ENCODE measurements at regions not wholly inside any gene's neighbourhood (a gene's known extent, or its start where the extent isn't known, plus 50 kb on each side); places are given as distances from the start of the nearest gene placed in this dataset.

DNA sequence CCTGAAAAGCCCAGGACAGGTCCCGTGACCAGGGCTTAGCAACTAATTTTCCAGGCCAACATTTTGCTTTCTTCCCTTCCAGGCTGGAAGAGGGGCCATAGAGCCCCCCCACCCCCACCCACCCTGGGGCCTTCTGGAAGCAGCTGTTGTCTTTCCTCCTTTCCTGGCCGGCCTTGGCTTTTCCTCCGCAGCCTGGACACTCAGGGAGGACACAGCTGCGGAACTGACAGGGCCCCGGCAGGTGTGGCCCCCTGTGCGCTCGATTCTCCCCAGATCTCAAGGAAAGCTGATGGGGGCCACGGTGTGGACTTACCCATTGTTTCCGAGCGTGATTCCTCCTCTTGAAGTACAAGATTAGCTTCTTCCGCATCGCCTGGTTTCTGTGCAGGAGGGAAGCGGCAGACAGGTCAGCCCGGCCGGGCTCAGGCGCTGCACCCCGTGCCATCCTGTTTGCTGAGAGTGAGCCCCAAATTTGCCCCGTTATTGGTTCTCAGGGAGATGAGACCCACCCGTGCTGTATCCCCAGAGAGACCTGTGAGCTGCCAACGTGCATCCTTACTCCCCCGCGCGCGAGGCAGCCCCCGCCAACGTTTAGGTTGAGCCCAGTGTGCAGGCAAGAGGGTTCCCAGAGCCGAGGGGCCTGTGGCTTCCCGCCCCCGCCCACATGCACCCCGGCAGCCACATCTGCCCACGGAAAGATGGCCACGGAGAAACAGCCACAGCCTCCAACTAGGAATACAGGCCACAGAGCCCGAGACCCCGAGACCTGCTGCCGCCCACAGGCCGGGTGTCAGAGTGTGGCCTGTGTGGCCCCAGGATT lies 129.6 kb downstream of the NCOR2 start:
- in situ Hi-C loops (cut with MboI; ENCODE audit: low sequenced_read_pairs, unreplicated experiment), result no loop called here
- TF ChIP-seq CTCF (IDR thresholded peaks at IDR 0.05; ENCODE audit: borderline replicate concordance, control extremely low read depth, extremely low read depth, insufficient read depth, missing control alignments), result no peak
- DNase-seq (ENCODE audit: low spot score), result no peak

DNA sequence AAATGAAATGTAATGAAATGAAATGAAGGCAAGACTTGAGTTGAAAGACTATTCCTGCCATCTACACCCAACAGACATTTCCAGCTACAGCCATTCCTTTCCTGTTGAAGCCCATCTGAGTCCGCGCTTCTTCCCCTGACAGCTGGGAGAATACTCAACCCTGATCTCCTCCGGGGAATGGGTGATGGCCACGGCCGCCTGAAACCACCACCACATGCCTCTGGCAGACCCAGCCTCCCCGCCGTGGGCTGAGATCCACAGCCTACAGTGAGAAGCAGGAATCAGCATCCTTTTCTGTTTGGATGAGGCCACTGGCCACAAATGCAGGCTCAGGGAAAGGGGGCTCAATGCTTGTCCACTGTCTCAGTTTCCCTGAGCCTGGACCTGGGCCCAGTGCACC lies 130.3 kb downstream of the NCOR2 start:
- in situ Hi-C loops (cut with MboI; ENCODE audit: low sequenced_read_pairs, unreplicated experiment), result no loop called here
- no peak for DNase-seq (ENCODE audit: low spot score)

DNA sequence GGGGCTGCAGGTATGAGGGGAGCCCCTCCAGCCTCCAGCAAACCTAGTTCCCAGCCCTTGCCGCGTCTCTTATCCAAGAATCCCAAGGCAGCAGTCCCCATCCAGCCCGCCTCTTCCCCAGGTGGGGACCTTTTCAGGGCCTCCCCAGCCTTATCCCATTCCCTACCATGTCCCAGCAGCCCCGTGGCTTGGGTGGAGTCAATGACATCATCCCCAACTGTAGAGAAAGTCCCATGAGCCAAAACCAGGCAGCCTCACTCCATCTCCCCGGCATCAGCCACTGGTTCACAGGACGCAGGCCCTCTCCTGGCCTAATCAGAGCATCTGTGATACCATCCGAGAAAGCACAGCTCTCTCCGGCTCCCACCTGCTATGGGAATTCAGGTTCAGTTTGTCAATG lies 131.0 kb downstream of the NCOR2 start:
- no peak for DNase-seq (ENCODE audit: low spot score)
- TF ChIP-seq CTCF (IDR thresholded peaks at IDR 0.05; ENCODE audit: borderline replicate concordance, control extremely low read depth, extremely low read depth, insufficient read depth, missing control alignments), result no peak
- in situ Hi-C loops (cut with MboI; ENCODE audit: low sequenced_read_pairs, unreplicated experiment), result no loop called here

More for the DNA sequence above, 130.3 kb downstream of the NCOR2 start:
- no peak for TF ChIP-seq CTCF (IDR thresholded peaks at IDR 0.05; ENCODE audit: borderline replicate concordance, control extremely low read depth, extremely low read depth, insufficient read depth, missing control alignments)

DNA sequence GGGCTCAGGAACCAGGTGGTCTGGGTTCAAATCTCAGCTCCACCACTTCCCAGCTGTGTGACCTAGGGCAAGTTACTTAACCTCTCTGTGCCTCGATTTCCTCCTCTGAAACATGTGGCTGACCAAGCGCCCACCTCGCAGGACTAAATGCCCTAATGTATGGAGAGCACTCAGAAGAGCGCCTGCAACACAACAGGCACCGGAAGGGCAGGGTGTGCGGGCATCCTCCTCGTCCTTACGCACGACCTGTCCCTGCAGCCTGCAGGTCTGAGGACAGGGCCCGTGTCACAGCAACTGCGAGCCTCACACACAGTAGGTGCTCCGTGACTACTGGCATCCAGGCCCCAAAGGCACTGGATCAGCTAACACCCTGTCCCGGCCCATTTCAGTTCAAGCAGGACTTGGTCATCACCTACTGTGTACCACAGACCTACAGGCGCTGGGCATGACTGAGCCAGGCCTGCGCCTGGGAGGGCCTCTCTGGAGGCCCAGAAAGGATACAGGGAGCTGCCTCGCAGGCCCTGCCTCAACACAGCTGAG lies 131.5 kb downstream of the NCOR2 start:
- no peak for TF ChIP-seq CTCF (IDR thresholded peaks at IDR 0.05; ENCODE audit: borderline replicate concordance, control extremely low read depth, extremely low read depth, insufficient read depth, missing control alignments)
- DNase-seq (ENCODE audit: low spot score), result no peak
- in situ Hi-C loops (cut with MboI; ENCODE audit: low sequenced_read_pairs, unreplicated experiment), result no loop called here

GRCh38 chr12:124434951-124435805 lies 132.2 kb downstream of the NCOR2 start:
- in situ Hi-C loops (cut with MboI; ENCODE audit: low sequenced_read_pairs, unreplicated experiment), result no loop called here
- no peak for TF ChIP-seq CTCF (IDR thresholded peaks at IDR 0.05; ENCODE audit: borderline replicate concordance, control extremely low read depth, extremely low read depth, insufficient read depth, missing control alignments)
- no peak for DNase-seq (ENCODE audit: low spot score)

DNA sequence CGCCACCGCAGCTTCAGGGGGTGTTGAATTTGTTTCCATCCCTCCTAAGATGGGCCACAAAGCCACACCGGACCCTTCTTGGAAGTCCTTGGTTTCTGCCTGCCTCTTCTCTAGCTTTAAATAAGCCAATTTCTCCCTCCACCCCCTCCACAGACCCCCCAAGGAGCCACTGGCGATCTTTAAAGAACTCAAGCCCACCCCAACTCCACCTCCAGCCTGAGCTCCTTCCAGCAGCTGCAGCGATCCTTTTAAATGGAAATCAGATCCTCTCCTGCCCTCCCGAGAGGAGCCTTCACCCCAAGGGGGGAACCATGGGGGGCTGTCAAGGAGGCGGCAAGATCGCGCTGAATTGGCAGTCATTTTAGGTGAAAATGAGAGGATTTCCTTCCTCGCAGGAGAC lies 133.1 kb downstream of the NCOR2 start:
- in situ Hi-C loops (cut with MboI; ENCODE audit: low sequenced_read_pairs, unreplicated experiment), result no loop called here
- no peak for DNase-seq (ENCODE audit: low spot score)

More for the DNA sequence above, 133.1 kb downstream of the NCOR2 start:
- TF ChIP-seq CTCF (IDR thresholded peaks at IDR 0.05; ENCODE audit: borderline replicate concordance, control extremely low read depth, extremely low read depth, insufficient read depth, missing control alignments), result no peak

Measured in GM13976 (cell line).